ENCODE measurements at regions not wholly inside any gene's neighbourhood (a gene's known extent, or its start where the extent isn't known, plus 50 kb on each side); places are given as distances from the start of the nearest gene placed in this dataset.

DNA sequence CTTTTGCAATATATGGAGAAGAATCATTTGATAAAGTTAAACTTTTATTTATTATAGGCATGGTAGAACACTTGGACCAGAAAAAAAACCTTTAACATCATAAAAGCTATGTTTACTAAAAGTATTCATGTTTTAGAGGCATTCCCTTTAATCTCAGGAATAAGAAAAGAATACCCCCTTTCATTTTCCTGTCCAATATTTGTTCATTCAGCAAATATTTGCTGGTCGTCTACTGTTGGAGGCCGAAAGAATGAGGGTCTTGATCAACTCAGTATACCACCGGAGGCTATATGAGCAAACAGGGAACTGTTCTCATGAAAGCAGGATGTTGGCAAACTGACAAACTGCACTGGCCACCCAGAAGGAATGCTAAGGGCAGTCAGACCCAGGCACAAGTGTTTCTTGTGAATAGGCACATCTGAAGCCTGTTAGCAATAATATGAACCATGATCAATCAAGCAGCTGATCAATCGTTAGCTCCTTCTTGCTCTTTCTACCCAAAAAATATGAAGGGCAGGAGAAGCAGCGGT lies 480.8 kb upstream of the FAT1 start:
- no peak for TF ChIP-seq POLR2AphosphoS5 (IDR thresholded peaks at IDR 0.05; ENCODE audit: low read depth, low read length)
- no peak for TF ChIP-seq TAF1 (IDR thresholded peaks at IDR 0.05; ENCODE audit: borderline replicate concordance, insufficient read depth, low read length)
- TF ChIP-seq, protein P1, sequence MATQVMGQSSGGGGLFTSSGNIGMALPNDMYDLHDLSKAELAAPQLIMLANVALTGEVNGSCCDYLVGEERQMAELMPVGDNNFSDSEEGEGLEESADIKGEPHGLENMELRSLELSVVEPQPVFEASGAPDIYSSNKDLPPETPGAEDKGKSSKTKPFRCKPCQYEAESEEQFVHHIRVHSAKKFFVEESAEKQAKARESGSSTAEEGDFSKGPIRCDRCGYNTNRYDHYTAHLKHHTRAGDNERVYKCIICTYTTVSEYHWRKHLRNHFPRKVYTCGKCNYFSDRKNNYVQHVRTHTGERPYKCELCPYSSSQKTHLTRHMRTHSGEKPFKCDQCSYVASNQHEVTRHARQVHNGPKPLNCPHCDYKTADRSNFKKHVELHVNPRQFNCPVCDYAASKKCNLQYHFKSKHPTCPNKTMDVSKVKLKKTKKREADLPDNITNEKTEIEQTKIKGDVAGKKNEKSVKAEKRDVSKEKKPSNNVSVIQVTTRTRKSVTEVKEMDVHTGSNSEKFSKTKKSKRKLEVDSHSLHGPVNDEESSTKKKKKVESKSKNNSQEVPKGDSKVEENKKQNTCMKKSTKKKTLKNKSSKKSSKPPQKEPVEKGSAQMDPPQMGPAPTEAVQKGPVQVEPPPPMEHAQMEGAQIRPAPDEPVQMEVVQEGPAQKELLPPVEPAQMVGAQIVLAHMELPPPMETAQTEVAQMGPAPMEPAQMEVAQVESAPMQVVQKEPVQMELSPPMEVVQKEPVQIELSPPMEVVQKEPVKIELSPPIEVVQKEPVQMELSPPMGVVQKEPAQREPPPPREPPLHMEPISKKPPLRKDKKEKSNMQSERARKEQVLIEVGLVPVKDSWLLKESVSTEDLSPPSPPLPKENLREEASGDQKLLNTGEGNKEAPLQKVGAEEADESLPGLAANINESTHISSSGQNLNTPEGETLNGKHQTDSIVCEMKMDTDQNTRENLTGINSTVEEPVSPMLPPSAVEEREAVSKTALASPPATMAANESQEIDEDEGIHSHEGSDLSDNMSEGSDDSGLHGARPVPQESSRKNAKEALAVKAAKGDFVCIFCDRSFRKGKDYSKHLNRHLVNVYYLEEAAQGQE (IDR thresholded peaks at IDR 0.05; ENCODE audit: insufficient read depth in 1 of 2, low read depth in 2 of 2, low read length in 2 of 2): no peak
- no peak for TF ChIP-seq FOXP2 (optimal IDR thresholded peaks at IDR 0.05; ENCODE audit: borderline replicate concordance, extremely low read depth, extremely low read length, insufficient read depth)
